Activated T-cell treated with anti-CD3 and anti-CD28 coated beads for 48 hours (primary cell): ENCODE measurements at regions not wholly inside any gene's neighbourhood (a gene's known extent, or its start where the extent isn't known, plus 50 kb on each side); places are given as distances from the start of the nearest gene placed in this dataset.
"Not testable (repeated sequence)": the region's sequence is repeated elsewhere in the genome, so short reads cannot be mapped to it uniquely, and the experiment has no call there.

Experiments
- DNase-seq: peaks from one replicate; pipeline ENCODE4 v3.0.0-alpha.2; 2020; ENCODE audit warnings: low read depth

- not testable (repeated sequence) for DNase-seq
These were observed 473.3 kb downstream of the SPATA31A6 start for GRCh38 chr9:42656789-42657188.

- not testable (repeated sequence) for DNase-seq
These were observed 474.0 kb downstream of the SPATA31A6 start for GRCh38 chr9:42657496-42657895.

- not testable (repeated sequence) for DNase-seq
These were observed 513.7 kb downstream of the SPATA31A6 start for GRCh38 chr9:42697146-42697545.

DNA sequence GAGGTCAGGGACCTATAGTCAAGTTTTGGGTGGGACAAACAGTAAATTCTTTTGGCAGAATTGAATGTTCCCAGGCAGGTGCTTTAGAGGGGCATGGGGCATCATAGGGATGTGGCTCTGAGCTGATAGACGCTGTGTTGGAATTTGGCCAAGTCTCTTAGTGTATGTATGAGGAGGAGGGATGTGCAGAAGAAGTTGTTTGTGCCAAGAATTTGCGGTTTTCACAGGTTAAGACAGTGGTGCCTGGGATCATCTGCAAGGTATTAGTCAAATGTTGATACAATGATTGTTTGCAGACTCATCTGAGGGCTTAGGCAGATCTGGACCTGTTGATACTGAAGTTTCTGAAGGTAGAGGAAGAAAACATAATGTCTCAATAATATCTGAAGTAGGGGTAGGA lies 519.4 kb downstream of the SPATA31A6 start:
- not testable (repeated sequence) for DNase-seq

- DNase-seq = peak; percentile 1
These were observed 541.7 kb downstream of the SPATA31A6 start for GRCh38 chr9:42724841-42725835.

DNA sequence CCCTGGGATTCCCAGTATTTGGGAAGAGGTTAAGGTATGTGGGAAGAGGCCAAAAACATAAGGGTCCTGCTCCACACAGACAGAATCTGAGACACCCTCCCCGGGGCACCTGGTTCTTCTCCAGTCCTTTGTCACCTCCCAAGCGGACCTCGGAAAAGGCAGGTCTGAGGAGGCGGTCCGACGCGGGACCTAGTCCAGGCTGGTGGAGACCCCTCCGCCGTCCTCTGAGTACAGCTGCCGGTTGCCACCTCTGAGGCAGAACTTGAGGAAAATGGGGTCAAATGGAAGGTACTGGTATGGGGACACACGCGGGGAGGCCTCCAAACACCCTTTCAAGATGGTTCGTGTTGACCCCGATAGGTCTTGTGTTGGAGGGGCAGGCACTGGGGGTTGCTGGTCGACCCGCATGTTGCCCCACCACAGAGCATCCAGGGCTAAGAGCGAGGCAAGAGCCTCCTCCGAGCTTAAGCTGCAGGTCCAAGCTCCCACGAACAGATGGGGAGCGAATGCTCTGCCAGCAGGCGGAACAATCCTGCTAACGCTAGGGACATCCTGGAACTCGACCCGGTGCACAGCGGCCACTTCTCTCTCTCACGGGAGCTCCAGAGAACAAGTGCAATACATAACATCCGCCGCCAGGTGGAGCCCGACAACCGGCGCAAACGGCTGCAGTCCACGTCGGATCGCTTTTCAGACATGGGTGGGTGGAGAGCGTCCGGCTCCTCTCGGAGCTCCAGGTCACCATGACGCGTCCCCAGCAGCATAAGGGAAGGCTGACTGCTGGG lies 559.8 kb downstream of the SPATA31A6 start:
- peak; percentile 49 for DNase-seq

DNA sequence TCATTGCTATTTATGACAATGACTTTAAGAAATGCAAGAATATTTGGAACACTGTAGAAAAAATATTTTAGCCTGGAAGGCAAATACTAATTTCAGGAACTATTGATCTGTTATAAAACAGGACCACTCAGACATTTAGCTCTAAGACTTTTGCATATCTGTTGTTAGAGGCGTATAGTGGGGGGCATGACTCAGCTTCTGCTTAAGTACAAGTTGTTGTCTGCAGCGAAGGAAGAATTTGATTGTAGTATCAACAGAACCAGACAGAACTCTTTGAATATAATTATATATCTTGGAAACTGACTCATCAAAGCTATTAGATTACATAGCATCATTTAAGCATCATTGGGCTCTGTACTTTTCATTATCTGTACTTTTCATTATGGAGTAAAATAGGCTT lies 573.8 kb downstream of the SPATA31A6 start:
- DNase-seq = not testable (repeated sequence)

GRCh38 chr9:42759320-42759719 lies 575.9 kb downstream of the SPATA31A6 start:
- DNase-seq = not testable (repeated sequence)

DNA sequence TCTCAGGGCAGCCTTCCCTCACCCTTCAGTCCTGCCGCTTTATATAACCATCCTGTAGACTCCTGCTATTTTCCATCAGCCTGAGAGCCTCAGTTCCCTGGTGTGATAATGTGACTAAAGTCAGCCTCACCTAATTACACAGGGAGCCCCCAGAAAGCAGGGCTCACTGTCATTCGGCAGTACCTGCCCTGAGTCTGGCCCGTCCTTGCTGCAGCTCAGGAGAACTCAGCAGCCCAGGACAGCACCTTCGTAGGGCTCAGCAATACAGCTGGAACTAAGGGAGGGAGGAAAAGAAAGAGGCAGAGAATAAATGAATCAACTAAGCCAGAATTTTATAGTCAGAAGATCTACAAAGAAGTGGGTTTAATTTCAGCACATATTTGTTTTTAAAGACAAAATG lies 598.7 kb downstream of the SPATA31A6 start:
- not testable (repeated sequence) for DNase-seq

- not testable (repeated sequence) for DNase-seq
These were observed 609.3 kb downstream of the SPATA31A6 start for GRCh38 chr9:42792725-42793124.

DNA sequence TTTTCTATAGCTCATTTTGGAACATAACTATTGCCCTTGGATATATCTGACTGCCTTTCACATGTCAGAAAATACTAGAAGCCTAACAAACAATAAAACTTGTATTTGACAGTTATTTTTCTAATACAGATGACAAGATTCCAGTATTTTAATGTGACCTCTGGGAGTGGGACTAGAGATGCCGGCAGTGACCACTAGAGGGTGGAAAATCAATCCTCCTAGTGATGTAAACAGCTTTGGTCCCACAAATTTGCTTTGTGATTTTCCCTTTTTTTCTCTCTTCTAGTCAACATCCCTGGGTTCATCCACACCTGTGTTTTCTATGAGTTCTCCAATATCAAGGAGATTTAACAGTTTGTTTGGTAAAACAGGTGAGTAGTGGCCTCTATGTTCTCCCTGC lies 615.1 kb downstream of the SPATA31A6 start:
- not testable (repeated sequence) for DNase-seq

GRCh38 chr9:42802716-42803115 lies 619.3 kb downstream of the SPATA31A6 start:
- not testable (repeated sequence) for DNase-seq

DNA sequence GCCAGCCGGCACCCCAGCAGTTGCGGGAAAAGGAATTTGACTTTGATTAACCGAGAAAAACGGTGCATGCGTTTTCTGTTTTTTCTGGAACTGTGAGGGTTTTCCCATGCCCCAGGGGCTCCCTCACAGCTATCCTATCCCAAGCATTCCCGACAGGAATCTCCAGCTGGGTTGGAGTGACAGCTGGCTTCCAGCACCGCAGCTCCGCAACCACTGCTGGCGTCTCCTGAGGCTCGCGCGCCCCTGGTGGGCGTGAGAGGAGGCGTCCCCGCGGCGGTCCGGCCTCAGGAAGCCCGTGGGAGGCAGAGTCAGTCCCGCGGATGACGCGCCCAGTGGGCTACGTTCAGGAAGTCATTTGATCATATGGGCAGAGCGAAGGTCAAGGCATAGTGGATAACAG lies 623.2 kb downstream of the SPATA31A6 start:
- DNase-seq = not testable (repeated sequence)

GRCh38 chr9:42821468-42821867 lies 638.0 kb downstream of the SPATA31A6 start:
- not testable (repeated sequence) for DNase-seq

DNA sequence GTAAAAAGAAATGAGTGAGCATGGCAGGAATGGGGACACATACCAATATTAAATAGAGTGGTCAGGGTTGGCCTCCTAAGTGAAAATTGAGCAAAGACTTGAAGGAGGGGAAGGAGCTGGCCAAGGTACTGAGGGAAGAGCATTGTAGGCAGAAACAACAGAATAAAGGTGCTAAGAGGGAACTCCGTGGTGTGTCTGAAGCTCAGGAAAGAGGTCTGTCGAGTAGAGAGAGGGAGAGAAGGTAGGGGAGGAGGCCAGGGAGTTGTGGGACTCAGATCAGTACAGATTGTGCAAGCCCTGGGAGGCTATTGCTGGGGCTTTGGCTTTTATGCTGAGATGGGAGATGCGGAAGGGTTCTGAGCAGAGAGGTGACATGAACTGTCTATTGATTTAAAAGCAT lies 664.7 kb downstream of the SPATA31A6 start:
- DNase-seq = not testable (repeated sequence)

DNA sequence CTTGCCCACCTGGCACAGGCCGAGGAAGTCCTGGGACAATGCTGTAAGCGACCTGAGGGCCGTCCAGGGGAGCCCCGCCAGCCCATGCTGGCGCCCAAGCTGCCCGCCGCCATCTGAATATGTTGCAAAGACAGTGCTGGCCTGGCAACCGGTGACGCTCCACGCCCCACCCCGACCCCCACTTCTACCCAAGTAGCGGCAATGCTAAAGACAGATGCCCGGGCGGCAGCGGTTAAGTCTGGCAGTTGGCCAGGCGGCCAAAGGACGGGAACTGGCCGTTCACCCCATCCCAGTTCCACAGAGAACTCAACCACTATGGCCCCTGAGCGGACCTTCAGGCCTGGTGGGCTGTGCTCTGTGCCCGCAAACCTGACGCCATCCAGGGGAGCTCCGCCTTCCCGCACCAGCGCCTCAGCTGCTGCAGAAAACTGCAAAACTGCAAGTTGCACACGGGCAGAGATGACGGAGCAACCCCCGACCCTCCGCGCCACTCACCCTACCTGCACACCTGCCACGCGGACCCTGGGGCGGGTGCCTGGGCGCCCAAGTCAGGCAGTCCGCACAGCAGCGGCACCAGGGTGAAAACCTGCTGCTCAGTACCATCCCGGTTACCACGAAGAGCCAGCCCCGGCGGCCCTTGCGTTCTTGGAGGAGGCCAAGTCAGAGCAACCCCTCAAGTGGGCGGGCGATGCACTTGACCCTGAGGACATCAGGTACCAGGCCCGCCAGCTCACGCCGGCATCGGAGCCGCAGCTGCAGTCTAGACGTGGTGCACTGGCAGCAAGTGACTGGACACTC lies 667.6 kb downstream of the SPATA31A6 start:
- not testable (repeated sequence) for DNase-seq

DNA sequence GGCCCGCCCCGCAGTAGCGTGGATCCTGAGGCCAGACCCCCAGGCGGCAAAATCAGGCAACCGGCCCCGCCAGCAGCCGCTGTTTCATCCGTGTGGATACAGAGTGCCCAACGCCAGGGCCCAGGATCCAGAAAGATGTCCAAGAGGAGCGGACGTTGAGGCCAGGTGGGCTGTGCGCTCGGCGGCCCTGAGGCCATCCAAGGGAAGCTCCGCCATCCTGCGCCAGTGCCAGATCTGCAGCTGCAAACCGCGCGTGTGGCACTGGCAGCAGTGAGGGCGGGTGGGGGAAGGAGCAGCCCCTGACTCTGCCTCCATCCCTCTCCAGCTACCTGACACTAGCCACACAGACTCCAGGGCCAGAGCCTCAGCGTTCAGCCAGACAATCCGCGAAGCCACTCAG lies 668.2 kb downstream of the SPATA31A6 start:
- DNase-seq = not testable (repeated sequence)

DNA sequence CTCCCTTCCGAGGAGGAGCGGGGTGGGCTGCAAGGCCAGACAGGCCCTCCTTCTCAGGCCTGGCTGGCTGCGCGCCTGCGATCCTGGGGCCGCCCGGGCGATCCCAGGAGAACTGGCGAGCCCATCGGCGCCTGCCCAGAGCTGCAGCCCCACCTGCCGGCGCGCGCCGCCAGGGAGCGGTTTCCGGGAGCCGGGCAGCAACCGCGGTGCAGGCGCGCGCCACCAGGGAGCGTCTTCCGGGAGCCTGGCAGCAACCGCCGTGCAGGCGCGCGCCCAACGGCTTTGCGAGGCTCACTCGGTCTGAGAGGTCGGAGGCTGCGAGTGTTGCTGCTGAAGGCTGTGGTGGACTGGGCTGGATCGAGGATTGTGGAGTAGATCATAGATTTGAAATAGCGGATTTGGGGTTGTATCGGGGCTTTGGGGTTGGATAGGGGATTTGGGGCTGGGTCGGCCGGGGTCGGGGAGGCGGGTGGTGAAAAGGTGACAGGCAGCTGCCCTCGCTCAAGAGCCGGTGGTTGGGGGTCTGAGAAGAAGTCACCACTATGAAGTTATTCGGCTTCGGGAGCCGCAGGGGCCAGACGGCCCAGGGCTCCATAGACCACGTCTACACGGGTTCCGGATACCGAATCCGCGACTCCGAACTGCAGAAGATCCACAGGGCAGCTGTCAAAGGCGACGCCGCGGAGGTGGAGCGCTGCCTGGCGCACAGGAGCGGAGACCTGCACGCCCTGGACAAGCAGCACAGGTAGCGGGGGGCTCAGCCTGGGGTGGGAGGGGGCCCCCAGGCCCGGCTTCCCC lies 668.9 kb downstream of the SPATA31A6 start:
- DNase-seq = not testable (repeated sequence)

GRCh38 chr9:42860133-42860532 lies 676.7 kb downstream of the SPATA31A6 start:
- DNase-seq = not testable (repeated sequence)

GRCh38 chr9:42862465-42862864 lies 679.0 kb downstream of the SPATA31A6 start:
- DNase-seq = not testable (repeated sequence)
